ENCODE measurements at regions not wholly inside any gene's neighbourhood (a gene's known extent, or its start where the extent isn't known, plus 50 kb on each side); places are given as distances from the start of the nearest gene placed in this dataset.
"Not testable (repeated sequence)": the region's sequence is repeated elsewhere in the genome, so short reads cannot be mapped to it uniquely, and the experiment has no call there.

GRCh38 chr9:102178811-102179210 is 440.4 kb upstream of the GRIN3A start:
- no peaks in the 10 kb centered on the region for H3K36me3 ChIP-seq (ENCODE audit: control insufficient read depth in 4 of 4, insufficient read depth in 4 of 4, low read length in 3 of 4)
- no peak overlapping the region for H3K27ac ChIP-seq (ENCODE audit: insufficient read depth in 1 of 2, low read depth in 1 of 2, low read length in 2 of 2, poor library complexity in 1 of 2, severe bottlenecking in 2 of 2)
- no peaks in the 10 kb centered on the region for H3K4me1 ChIP-seq (ENCODE audit: control extremely low read depth in 1 of 4, control insufficient read depth in 4 of 4, insufficient read depth in 4 of 4, low read length in 3 of 4)
- POLR2A ChIA-PET = no interaction called here
- no peak for DNase-seq
- CTCF ChIA-PET = no interaction called here
- WGBS (ENCODE audit: insufficient coverage) = no CpG with 5 or more reads among the region's 3 CpGs
- H3K4me3 ChIP-seq (ENCODE audit: control insufficient read depth in 1 of 7, extremely low read depth in 1 of 7, insufficient read depth in 4 of 7, low read depth in 2 of 7, low read length in 6 of 7) = no peak overlapping the region
- H3K9me3 ChIP-seq (ENCODE audit: control extremely low read depth in 1 of 5, control insufficient read depth in 4 of 5, insufficient read depth in 2 of 5, low read depth in 1 of 5, low read length in 4 of 5) = peaks cover 0 to 5% (median 0%) of the 10 kb centered on the region in 5 experiments
- H3K27me3 ChIP-seq (replicated peaks in 2 of 5; ENCODE audit: control insufficient read depth in 4 of 5, insufficient read depth in 5 of 5, low read length in 4 of 5) = no peaks in the 10 kb centered on the region

- 100% methylated on average over 3 of the region's 8 CpGs for WGBS (ENCODE audit: insufficient coverage)
- H3K36me3 ChIP-seq (ENCODE audit: control insufficient read depth in 4 of 4, insufficient read depth in 4 of 4, low read length in 3 of 4); H3K9me3 ChIP-seq (ENCODE audit: control extremely low read depth in 1 of 5, control insufficient read depth in 4 of 5, insufficient read depth in 2 of 5, low read depth in 1 of 5, low read length in 4 of 5); DNase-seq; H3K27ac ChIP-seq (ENCODE audit: insufficient read depth in 1 of 2, low read depth in 1 of 2, low read length in 2 of 2, poor library complexity in 1 of 2, severe bottlenecking in 2 of 2); H3K27me3 ChIP-seq (replicated peaks in 2 of 5; ENCODE audit: control insufficient read depth in 4 of 5, insufficient read depth in 5 of 5, low read length in 4 of 5); POLR2A ChIA-PET; H3K4me1 ChIP-seq (ENCODE audit: control extremely low read depth in 1 of 4, control insufficient read depth in 4 of 4, insufficient read depth in 4 of 4, low read length in 3 of 4); CTCF ChIA-PET; H3K4me3 ChIP-seq (ENCODE audit: control insufficient read depth in 1 of 7, extremely low read depth in 1 of 7, insufficient read depth in 4 of 7, low read depth in 2 of 7, low read length in 6 of 7): not testable (repeated sequence)
Observed at GRCh38 chr9:102174202-102174601, 435.8 kb upstream of the GRIN3A start.

GRCh38 chr9:102164247-102164646 is 425.8 kb upstream of the GRIN3A start:
- no peak for DNase-seq
- H3K9me3 ChIP-seq (ENCODE audit: control extremely low read depth in 1 of 5, control insufficient read depth in 4 of 5, insufficient read depth in 2 of 5, low read depth in 1 of 5, low read length in 4 of 5) = no peaks in the 10 kb centered on the region
- no peaks in the 10 kb centered on the region for H3K36me3 ChIP-seq (ENCODE audit: control insufficient read depth in 4 of 4, insufficient read depth in 4 of 4, low read length in 3 of 4)
- no peaks in the 10 kb centered on the region for H3K4me1 ChIP-seq (ENCODE audit: control extremely low read depth in 1 of 4, control insufficient read depth in 4 of 4, insufficient read depth in 4 of 4, low read length in 3 of 4)
- H3K4me3 ChIP-seq (ENCODE audit: control insufficient read depth in 1 of 7, extremely low read depth in 1 of 7, insufficient read depth in 4 of 7, low read depth in 2 of 7, low read length in 6 of 7) = no peak overlapping the region
- ChIA-PET POLR2A (no interaction called here), CTCF (no interaction called here)
- H3K27ac ChIP-seq (ENCODE audit: insufficient read depth in 1 of 2, low read depth in 1 of 2, low read length in 2 of 2, poor library complexity in 1 of 2, severe bottlenecking in 2 of 2) = no peak overlapping the region
- H3K27me3 ChIP-seq (replicated peaks in 2 of 5; ENCODE audit: control insufficient read depth in 4 of 5, insufficient read depth in 5 of 5, low read length in 4 of 5) = no peaks in the 10 kb centered on the region

GRCh38 chr9:102153081-102153480 is 414.6 kb upstream of the GRIN3A start:
- H3K27me3 ChIP-seq (replicated peaks in 2 of 5; ENCODE audit: control insufficient read depth in 4 of 5, insufficient read depth in 5 of 5, low read length in 4 of 5); POLR2A ChIA-PET; DNase-seq; H3K4me1 ChIP-seq (ENCODE audit: control extremely low read depth in 1 of 4, control insufficient read depth in 4 of 4, insufficient read depth in 4 of 4, low read length in 3 of 4); H3K27ac ChIP-seq (ENCODE audit: insufficient read depth in 1 of 2, low read depth in 1 of 2, low read length in 2 of 2, poor library complexity in 1 of 2, severe bottlenecking in 2 of 2); H3K36me3 ChIP-seq (ENCODE audit: control insufficient read depth in 4 of 4, insufficient read depth in 4 of 4, low read length in 3 of 4); CTCF ChIA-PET; H3K9me3 ChIP-seq (ENCODE audit: control extremely low read depth in 1 of 5, control insufficient read depth in 4 of 5, insufficient read depth in 2 of 5, low read depth in 1 of 5, low read length in 4 of 5); H3K4me3 ChIP-seq (ENCODE audit: control insufficient read depth in 1 of 7, extremely low read depth in 1 of 7, insufficient read depth in 4 of 7, low read depth in 2 of 7, low read length in 6 of 7): not testable (repeated sequence)
- WGBS (ENCODE audit: insufficient coverage) = 93% methylated on average over 9 of the region's 12 CpGs

GRCh38 chr9:102135768-102136167 is 397.3 kb upstream of the GRIN3A start:
- H3K36me3 ChIP-seq (ENCODE audit: control insufficient read depth in 4 of 4, insufficient read depth in 4 of 4, low read length in 3 of 4) = no peaks in the 10 kb centered on the region
- CTCF ChIA-PET = no interaction called here
- no peak overlapping the region for H3K4me3 ChIP-seq (ENCODE audit: control insufficient read depth in 1 of 7, extremely low read depth in 1 of 7, insufficient read depth in 4 of 7, low read depth in 2 of 7, low read length in 6 of 7)
- no peak for DNase-seq
- no peaks in the 10 kb centered on the region for H3K27me3 ChIP-seq (replicated peaks in 2 of 5; ENCODE audit: control insufficient read depth in 4 of 5, insufficient read depth in 5 of 5, low read length in 4 of 5)
- WGBS (ENCODE audit: insufficient coverage) = no CpG with 5 or more reads among the region's 1 CpG
- POLR2A ChIA-PET = interaction anchor here (0.7 kb wide), 1 partner anchor 1315 kb away, joined by 4 read pairs; no protein-coding TSS in a partner anchor
- H3K9me3 ChIP-seq (ENCODE audit: control extremely low read depth in 1 of 5, control insufficient read depth in 4 of 5, insufficient read depth in 2 of 5, low read depth in 1 of 5, low read length in 4 of 5) = peaks cover 0 to 5% (median 0%) of the 10 kb centered on the region in 5 experiments
- H3K4me1 ChIP-seq (ENCODE audit: control extremely low read depth in 1 of 4, control insufficient read depth in 4 of 4, insufficient read depth in 4 of 4, low read length in 3 of 4) = peaks cover 0 to 5% (median under 1%) of the 10 kb centered on the region in 4 experiments
- no peak overlapping the region for H3K27ac ChIP-seq (ENCODE audit: insufficient read depth in 1 of 2, low read depth in 1 of 2, low read length in 2 of 2, poor library complexity in 1 of 2, severe bottlenecking in 2 of 2)

- DNase-seq = no peak
- Histone ChIP-seq H3K27ac (ENCODE audit: insufficient read depth in 1 of 2, low read depth in 1 of 2, low read length in 2 of 2, poor library complexity in 1 of 2, severe bottlenecking in 2 of 2) (no peak overlapping the region), H3K27me3 (replicated peaks in 2 of 5; ENCODE audit: control insufficient read depth in 4 of 5, insufficient read depth in 5 of 5, low read length in 4 of 5) (no peaks in the 10 kb centered on the region), H3K4me3 (ENCODE audit: control insufficient read depth in 1 of 7, extremely low read depth in 1 of 7, insufficient read depth in 4 of 7, low read depth in 2 of 7, low read length in 6 of 7) (no peak overlapping the region), H3K9me3 (ENCODE audit: control extremely low read depth in 1 of 5, control insufficient read depth in 4 of 5, insufficient read depth in 2 of 5, low read depth in 1 of 5, low read length in 4 of 5) (no peaks in the 10 kb centered on the region), H3K36me3 (ENCODE audit: control insufficient read depth in 4 of 4, insufficient read depth in 4 of 4, low read length in 3 of 4) (no peaks in the 10 kb centered on the region), H3K4me1 (ENCODE audit: control extremely low read depth in 1 of 4, control insufficient read depth in 4 of 4, insufficient read depth in 4 of 4, low read length in 3 of 4) (no peaks in the 10 kb centered on the region)
- ChIA-PET CTCF (no interaction called here), POLR2A (no interaction called here)
- WGBS (ENCODE audit: insufficient coverage) = 91% methylated on average over 2 of the region's 3 CpGs
Observed at GRCh38 chr9:102124465-102124864, 386.0 kb upstream of the GRIN3A start.

GRCh38 chr9:102114557-102114956 is 376.1 kb upstream of the GRIN3A start:
- H3K27ac ChIP-seq (ENCODE audit: insufficient read depth in 1 of 2, low read depth in 1 of 2, low read length in 2 of 2, poor library complexity in 1 of 2, severe bottlenecking in 2 of 2) = no peak overlapping the region
- ChIA-PET POLR2A (no interaction called here), CTCF (interaction anchor here (0.6 kb wide), 1 partner anchor 46 kb away, joined by 3 read pairs; no protein-coding TSS in a partner anchor)
- no peak for DNase-seq
- H3K4me1 ChIP-seq (ENCODE audit: control extremely low read depth in 1 of 4, control insufficient read depth in 4 of 4, insufficient read depth in 4 of 4, low read length in 3 of 4) = no peaks in the 10 kb centered on the region
- H3K9me3 ChIP-seq (ENCODE audit: control extremely low read depth in 1 of 5, control insufficient read depth in 4 of 5, insufficient read depth in 2 of 5, low read depth in 1 of 5, low read length in 4 of 5) = peaks cover 0 to 2% (median 0%) of the 10 kb centered on the region in 5 experiments
- no peak overlapping the region for H3K4me3 ChIP-seq (ENCODE audit: control insufficient read depth in 1 of 7, extremely low read depth in 1 of 7, insufficient read depth in 4 of 7, low read depth in 2 of 7, low read length in 6 of 7)
- H3K27me3 ChIP-seq (replicated peaks in 2 of 5; ENCODE audit: control insufficient read depth in 4 of 5, insufficient read depth in 5 of 5, low read length in 4 of 5) = no peaks in the 10 kb centered on the region
- H3K36me3 ChIP-seq (ENCODE audit: control insufficient read depth in 4 of 4, insufficient read depth in 4 of 4, low read length in 3 of 4) = no peaks in the 10 kb centered on the region

Data from common myeloid progenitor, CD34-positive (primary cell).